NCI-H526 treated with DMSO at 0.1 percent for 48 hours (cell line): ENCODE measurements at regions not wholly inside any gene's neighbourhood (a gene's known extent, or its start where the extent isn't known, plus 50 kb on each side); places are given as distances from the start of the nearest gene placed in this dataset.
"Not testable (repeated sequence)": the region's sequence is repeated elsewhere in the genome, so short reads cannot be mapped to it uniquely, and the experiment has no call there.

ENCODE experiments used
- DNase-seq: peaks from one replicate; lab custom pipeline; 2025; lab: John Stamatoyannopoulos, UW

- DNase-seq: no peak
Measured at GRCh38 chr9:38254151-38254550, 138.4 kb upstream of the ALDH1B1 start.

- DNase-seq: no peak
Measured at GRCh38 chr9:38253200-38253599, 139.3 kb upstream of the ALDH1B1 start.

- no peak for DNase-seq
Measured at GRCh38 chr9:38251036-38251860, 141.3 kb upstream of the ALDH1B1 start.

- DNase-seq: no peak
Measured at GRCh38 chr9:38250279-38251035, 142.0 kb upstream of the ALDH1B1 start.

- DNase-seq: no peak
Measured at GRCh38 chr9:38249587-38250210, 142.8 kb upstream of the ALDH1B1 start.

GRCh38 chr9:38249049-38249448, 143.5 kb upstream of the ALDH1B1 start:
- no peak for DNase-seq

- DNase-seq: no peak
Measured at GRCh38 chr9:38246833-38247232, 145.7 kb upstream of the ALDH1B1 start.

GRCh38 chr9:38244971-38245370, 147.5 kb upstream of the ALDH1B1 start:
- no peak for DNase-seq

- no peak for DNase-seq
Measured at GRCh38 chr9:38243993-38244392, 148.5 kb upstream of the ALDH1B1 start.

GRCh38 chr9:38242151-38242550, 150.4 kb upstream of the ALDH1B1 start:
- not testable (repeated sequence) for DNase-seq

- DNase-seq: no peak
Measured at GRCh38 chr9:38240051-38240450, 152.5 kb upstream of the ALDH1B1 start.

GRCh38 chr9:38235244-38235643, 157.3 kb upstream of the ALDH1B1 start:
- no peak for DNase-seq

GRCh38 chr9:38234479-38235170, 157.9 kb upstream of the ALDH1B1 start:
- DNase-seq: no peak

- no peak for DNase-seq
Measured at GRCh38 chr9:38233796-38234355, 158.6 kb upstream of the ALDH1B1 start.

GRCh38 chr9:38233343-38233742, 159.2 kb upstream of the ALDH1B1 start:
- DNase-seq: no peak

GRCh38 chr9:38232895-38233294, 159.6 kb upstream of the ALDH1B1 start:
- DNase-seq: peak; percentile 23

- no peak for DNase-seq
Measured at GRCh38 chr9:38229504-38230155, 160.6 kb upstream of the SHB start.

- no peak for DNase-seq
Measured at GRCh38 chr9:38229104-38229500, 160.1 kb upstream of the SHB start.

- no peak for DNase-seq
Measured at GRCh38 chr9:38228331-38229103, 159.5 kb upstream of the SHB start.

- DNase-seq: peak; percentile 12
Measured at GRCh38 chr9:38227656-38228055, 158.6 kb upstream of the SHB start.
